ENCODE measurements at regions not wholly inside any gene's neighbourhood (a gene's known extent, or its start where the extent isn't known, plus 50 kb on each side); places are given as distances from the start of the nearest gene placed in this dataset.

- no peak for DNase-seq
These were observed 158.2 kb downstream of the CAND1 start for GRCh38 chr12:67427336-67427735.

DNA sequence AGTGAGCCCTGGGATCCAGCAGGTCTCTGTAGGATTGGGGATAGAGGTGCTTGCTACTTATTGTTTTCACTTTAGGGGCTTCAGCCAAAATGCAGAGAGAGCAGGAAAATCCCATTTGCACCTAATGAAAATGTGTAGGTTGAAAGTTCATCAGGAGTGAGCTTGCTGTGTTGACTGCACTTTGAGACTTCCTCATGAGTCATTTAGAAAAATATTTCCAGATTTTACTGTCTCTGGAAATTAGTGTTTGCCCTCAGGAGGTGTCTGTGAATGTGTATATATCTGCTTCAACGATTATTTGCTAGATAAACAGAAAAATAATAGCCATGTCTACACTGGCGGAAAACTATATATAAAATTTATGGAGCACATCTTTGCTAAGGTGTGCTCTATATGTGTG is 159.3 kb downstream of the CAND1 start:
- no peak for DNase-seq

GRCh38 chr12:67430708-67431335 is 161.7 kb downstream of the CAND1 start:
- peak; percentile 42 for DNase-seq

DNA sequence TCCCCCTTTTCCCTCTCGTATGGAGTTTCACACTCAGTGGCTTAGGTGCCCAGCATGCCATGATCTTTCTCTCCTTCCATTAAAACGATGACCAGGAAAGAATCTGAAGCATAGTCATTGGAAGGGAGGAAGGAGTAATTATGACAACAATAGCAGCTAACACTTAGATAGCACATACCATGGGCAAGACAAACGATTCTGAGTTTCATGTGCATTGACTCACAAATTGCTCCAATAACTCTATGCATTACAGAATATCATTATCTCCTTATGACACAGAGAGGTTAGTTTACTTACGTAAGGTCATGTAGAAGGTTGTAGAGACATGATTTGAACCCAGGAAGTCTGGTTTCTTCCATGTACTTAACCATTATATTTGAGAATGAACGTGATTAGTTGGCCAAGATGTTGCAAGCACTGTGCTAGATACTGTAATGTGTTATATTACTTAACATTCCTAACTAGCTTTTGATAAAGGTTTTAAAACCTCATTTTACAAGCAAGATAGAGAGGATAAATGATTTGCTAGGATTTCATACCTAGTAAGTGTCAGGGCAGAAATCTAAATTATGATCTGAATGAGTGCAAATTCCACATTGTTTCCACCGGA is 162.4 kb downstream of the CAND1 start:
- peak; percentile 53 for DNase-seq

DNA sequence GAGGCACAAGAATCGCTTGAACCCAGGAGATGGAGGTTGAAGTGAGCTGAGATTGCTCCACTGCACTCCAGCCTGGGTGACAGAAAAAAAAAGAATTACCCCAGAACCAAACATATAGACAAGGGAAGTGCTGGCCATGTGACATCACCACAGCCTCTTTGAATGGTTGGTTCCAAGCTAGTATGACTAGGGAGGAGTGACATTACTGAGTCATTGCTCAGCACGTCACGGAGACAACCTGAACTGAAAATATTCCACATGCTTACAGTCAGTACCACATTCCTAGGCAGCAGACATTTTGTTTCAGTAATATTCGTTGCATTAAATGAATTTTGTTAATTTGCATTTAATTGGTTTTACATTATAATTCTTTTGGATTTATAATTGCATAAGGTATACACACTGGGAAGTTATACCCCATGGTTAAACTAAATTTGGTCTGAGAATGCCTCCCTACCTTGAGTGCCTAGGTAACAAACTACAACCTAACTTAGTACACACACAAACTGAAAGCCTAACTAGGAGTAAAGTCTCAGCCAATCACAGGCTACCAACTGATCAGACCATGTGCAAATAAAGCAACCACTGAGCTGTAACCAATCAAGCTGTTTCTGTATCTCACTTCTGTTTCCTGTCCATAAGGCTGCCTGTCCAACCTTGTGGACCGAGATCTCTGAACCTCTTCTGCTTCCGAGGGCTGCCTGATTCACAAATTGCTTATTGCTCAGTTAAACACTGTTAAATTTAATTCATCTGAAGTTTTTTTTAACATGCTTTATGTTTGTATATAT is 164.4 kb downstream of the CAND1 start:
- DNase-seq: peak; percentile 57

- peak; percentile 97 for DNase-seq
These were observed 165.7 kb downstream of the CAND1 start for GRCh38 chr12:67434671-67435370.

DNA sequence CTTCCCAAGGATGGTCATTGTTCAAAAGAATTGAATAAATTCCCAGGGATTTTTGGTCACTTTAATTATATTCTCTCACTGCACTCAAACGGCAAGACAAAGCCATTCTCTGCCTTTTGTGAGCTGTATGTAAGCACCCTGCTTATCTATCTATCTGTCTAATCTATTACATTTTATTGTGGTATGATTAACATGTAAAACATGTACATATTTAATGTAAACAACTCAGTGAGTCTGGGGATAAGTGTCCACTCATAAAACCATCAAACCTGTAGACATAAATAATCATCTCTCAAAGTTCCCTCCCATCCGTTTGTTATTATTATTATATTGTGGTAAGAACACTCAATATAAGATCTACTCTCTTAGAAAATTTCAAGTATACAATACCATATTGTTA is 167.1 kb downstream of the CAND1 start:
- DNase-seq: no peak

DNA sequence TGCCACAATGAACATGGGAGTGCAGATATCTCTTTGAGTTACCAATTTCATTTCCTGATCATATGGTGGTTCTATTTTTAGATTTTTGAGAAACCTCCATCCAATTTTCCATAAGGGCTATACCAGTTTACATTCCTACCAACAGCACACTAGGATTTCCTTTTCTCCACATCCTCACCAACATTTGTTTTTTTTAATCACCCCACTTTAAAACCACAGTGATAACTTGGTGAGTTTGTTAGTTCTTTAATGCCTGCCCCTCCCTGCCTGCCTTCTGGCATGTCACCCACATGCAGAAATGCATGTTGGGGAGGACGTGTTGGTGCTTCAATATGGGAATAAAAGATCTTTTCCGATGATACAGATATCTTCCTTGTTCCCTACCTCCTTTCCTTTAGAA is 167.9 kb downstream of the CAND1 start:
- DNase-seq: no peak

DNA sequence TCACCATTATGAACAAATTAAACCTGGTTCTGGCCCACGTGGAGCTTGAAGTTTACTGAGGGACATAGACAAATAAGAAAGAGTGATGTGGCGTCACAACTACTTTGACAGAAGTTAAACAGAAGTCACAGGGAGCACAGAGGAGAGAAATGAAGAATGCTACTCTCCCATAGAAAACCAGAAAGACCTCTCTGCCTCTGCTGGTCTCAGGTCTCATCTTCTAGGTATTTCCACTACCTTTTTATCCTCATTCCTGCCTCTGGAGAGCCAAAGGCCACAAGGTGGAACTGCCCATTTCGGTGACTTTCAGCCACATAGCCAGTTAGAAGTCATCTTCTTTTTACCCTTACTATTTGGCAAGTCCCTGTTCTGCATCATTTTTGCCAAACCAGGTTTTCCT is 170.5 kb downstream of the CAND1 start:
- no peak for DNase-seq

- DNase-seq: peak; percentile 70
These were observed 172.7 kb downstream of the CAND1 start for GRCh38 chr12:67441736-67442346.

DNA sequence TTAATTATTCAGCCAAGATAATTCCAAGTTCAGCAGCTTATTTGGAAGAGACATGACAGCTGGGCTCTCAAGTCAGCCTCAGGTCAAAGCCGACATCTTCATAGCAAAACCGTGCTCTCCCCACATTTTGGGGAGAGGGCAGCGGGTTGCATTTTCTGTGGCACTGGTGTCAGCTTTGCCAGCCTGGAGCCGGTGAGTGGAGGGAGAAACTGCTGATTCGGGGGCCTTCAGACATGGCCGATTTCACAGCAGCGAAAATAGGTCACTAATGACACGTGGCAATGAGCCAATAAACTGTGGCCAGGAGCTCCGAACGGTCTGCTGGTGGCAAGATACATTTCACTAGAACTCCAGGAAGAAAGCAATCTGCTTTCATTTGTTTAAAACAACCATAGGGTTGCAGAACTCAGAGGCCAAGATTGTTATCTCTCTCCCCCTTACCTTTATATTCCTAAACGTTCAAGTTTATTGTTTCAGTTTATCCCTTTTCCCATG is 173.2 kb downstream of the CAND1 start:
- no peak for DNase-seq

- DNase-seq: no peak
These were observed 173.7 kb downstream of the CAND1 start for GRCh38 chr12:67442896-67443295.

GRCh38 chr12:67444542-67444941 is 175.4 kb downstream of the CAND1 start:
- DNase-seq: no peak

GRCh38 chr12:67446716-67447115 is 177.6 kb downstream of the CAND1 start:
- no peak for DNase-seq

- no peak for DNase-seq
These were observed 178.0 kb downstream of the CAND1 start for GRCh38 chr12:67447180-67447579.

GRCh38 chr12:67449591-67450052 is 180.5 kb downstream of the CAND1 start:
- no peak for DNase-seq

GRCh38 chr12:67450441-67450840 is 181.3 kb downstream of the CAND1 start:
- DNase-seq: no peak

GRCh38 chr12:67451206-67451605 is 182.0 kb downstream of the CAND1 start:
- DNase-seq: no peak

- DNase-seq: no peak
These were observed 183.1 kb downstream of the CAND1 start for GRCh38 chr12:67452119-67452805.

- DNase-seq: no peak
These were observed 184.0 kb downstream of the CAND1 start for GRCh38 chr12:67453191-67453590.

DNA sequence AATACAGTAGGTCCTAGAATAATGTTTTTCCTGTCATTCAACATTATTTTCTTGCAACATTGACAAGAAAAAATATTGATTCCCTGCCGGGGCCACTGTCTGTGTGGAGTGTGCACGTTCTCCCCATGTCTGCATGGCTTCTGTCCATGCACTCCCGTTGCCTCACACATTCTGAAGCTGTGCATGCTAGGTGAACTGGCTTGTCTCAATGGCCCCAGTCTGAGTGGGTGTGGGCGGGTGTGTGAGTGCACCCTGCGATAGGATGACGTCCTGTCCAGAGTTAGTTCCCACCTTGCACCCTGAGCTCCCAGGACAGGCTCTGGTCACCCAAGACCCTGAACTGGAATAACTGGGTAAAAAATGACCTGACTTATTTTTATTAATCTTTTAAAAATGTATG is 186.1 kb downstream of the CAND1 start:
- DNase-seq: no peak

DNA sequence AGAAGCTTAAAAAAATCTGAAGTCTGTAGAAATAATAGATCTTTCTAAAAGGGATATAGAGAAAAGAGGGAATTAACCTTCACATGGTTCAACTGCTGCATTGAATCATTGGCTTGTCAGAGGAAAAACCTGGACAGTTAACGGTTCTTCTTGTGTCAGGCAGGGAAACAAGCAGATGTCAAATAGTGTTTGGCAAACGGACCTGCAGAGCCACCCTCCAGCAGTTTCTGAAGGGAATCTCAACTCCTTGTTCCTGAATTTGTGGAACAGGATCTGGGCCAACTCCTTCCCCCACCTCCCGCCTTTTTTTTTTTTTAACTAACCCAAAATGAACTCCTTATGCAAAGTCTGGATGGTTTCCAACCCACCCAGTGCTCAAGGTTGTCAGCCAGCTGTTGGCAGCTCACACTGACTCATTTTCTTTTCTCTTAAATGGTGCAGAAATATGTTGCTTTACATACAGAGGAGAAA is 187.3 kb downstream of the CAND1 start:
- peak; percentile 97 for DNase-seq
